HG03558 (cell line): ENCODE measurements at regions not wholly inside any gene's neighbourhood (a gene's known extent, or its start where the extent isn't known, plus 50 kb on each side); places are given as distances from the start of the nearest gene placed in this dataset.

Experiments
- ATAC-seq: cut with Tn5 transposase; IDR thresholded peaks from one replicate; pipeline ENCODE4 v1.9.1; 2021; ENCODE audit warnings: moderate number of reproducible peaks; ENCODE audit not compliant: unreplicated experiment; ENCODE audit errors: extremely low read depth

GRCh38 chr21:39061766-39062165 lies 121.5 kb downstream of the PSMG1 start:
- ATAC-seq: no peak

DNA sequence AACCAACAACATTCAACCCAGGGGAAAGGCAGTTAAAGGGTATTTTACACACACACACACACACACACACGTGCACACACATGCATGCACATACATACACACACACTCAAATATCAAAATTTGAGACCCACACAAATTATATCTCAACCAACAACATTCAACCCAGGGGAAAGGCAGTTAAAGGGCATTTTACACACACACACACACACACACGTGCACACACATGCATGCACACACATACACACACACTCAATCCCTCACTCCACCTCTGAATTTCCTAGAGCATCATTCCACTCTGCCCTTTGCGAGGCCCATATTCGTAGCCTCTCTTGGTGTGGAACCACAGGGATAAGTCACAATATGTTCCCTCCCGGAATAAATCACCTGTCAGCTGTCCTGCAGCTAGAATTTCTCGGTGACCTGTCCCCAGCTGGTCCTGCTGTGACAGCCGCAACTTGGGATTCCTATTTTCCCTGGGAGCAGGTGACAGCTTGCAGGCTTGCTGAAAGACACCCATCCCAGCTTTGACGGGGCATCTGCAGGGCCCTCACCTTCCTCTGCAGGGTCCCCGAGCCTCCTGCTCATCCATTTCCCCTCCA lies 122.7 kb downstream of the PSMG1 start:
- ATAC-seq: no peak

- ATAC-seq: no peak
These were observed 126.1 kb downstream of the PSMG1 start for GRCh38 chr21:39057121-39057520.

DNA sequence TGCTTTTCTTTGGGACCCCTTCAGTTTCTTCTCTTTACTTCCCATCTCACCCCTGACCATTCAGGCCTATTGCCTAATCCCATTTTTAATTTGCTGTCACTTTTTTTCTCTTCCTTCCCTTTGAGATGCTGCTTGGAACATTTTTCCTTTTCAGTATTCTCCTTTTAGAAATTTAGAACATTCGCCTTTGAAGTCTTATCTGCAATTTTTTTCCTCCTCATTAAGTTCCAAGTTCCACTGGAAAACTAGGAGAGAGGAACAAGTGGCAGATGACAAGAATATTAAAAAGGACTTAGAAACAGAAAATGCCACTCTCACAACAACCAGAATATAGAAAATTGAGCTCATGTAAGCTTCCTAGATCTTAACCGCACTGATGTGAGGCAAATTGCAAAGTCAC lies 126.6 kb downstream of the PSMG1 start:
- ATAC-seq: no peak

- no peak for ATAC-seq
These were observed 128.0 kb downstream of the PSMG1 start for GRCh38 chr21:39055167-39055767.

GRCh38 chr21:39054066-39054465 lies 129.2 kb downstream of the PSMG1 start:
- ATAC-seq: no peak

DNA sequence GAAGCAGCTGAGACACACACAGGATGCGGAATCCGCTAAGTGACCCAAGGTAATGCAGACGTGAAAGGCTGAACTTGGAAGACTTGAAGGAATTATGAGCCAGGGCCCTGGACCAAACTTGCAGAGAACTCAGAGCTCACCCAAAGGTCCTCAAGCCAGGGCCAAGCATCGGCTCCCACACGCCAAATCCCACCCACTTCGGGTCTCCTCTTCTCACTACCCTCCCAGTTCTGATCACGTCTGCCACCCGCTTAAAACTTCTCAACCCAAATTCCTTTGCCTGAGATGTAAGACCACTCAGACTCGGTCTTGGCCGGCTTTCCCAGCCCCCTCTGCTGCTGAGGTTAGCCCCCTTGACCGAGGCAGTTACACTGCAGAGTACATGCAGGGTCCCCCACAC lies 130.1 kb downstream of the PSMG1 start:
- no peak for ATAC-seq

DNA sequence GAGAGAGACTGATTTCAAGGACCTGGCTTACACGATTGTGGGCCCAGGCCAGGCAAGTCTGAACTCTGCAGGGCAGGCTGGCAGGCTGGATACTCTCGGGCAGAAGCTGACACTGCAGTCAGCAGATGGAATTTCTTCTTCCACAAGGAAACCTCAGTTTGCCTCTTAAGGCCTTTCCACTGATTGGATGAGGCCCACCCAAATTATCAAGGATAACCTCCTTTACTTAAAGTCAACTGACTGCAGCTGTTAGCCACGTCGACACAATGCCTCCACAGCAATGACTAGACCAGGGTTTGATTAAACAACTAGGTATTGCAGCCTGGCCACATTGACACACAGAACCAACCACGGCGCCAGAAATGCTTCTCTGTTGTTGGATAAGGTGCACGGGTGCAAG lies 130.5 kb downstream of the PSMG1 start:
- no peak for ATAC-seq

- ATAC-seq: no peak
These were observed 131.7 kb downstream of the PSMG1 start for GRCh38 chr21:39051588-39051949.

- ATAC-seq: no peak
These were observed 132.2 kb downstream of the PSMG1 start for GRCh38 chr21:39050841-39051587.

GRCh38 chr21:39048574-39048973 lies 134.7 kb downstream of the PSMG1 start:
- ATAC-seq: no peak

- no peak for ATAC-seq
These were observed 135.2 kb downstream of the PSMG1 start for GRCh38 chr21:39048064-39048463.

DNA sequence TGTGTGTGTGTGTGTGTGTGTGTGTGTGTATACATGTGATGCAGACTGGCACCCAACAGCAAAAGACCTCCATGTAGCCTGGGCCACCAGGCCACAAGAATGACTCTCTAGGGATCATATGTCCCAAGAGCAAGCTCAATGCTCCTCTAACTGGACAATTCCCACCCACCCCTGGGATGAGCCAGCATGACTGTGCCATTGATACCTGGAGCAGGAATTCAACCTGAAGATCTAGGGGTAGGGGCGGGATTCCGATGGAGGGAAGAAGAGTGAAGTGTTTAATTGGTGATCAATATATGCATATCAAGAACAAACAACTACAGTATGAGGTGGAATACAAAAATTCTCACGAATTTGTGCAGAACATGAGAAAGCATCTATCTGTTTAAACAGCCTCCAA lies 136.2 kb downstream of the PSMG1 start:
- no peak for ATAC-seq

- no peak for ATAC-seq
These were observed 136.9 kb downstream of the PSMG1 start for GRCh38 chr21:39046236-39046916.

DNA sequence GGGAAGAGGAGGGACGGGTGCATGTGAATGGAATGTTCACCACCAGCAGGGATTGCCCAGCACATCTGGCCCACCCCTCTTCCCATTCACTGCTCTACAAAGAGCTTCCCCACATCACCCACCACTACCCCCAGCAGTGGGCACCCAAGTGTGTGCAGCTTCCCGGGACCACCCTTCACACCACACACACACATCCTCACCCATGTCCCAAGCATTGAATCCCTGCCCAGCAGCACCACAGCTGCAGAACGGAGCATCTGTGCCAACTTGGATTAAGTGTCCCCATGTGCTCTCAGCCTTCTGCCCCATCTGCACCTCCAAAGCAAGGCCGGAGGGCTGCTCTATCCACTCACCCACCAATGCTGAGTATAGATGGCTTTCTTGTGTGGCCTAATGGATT lies 141.4 kb downstream of the PSMG1 start:
- ATAC-seq: no peak

GRCh38 chr21:39040494-39041110 lies 142.6 kb downstream of the PSMG1 start:
- no peak for ATAC-seq

DNA sequence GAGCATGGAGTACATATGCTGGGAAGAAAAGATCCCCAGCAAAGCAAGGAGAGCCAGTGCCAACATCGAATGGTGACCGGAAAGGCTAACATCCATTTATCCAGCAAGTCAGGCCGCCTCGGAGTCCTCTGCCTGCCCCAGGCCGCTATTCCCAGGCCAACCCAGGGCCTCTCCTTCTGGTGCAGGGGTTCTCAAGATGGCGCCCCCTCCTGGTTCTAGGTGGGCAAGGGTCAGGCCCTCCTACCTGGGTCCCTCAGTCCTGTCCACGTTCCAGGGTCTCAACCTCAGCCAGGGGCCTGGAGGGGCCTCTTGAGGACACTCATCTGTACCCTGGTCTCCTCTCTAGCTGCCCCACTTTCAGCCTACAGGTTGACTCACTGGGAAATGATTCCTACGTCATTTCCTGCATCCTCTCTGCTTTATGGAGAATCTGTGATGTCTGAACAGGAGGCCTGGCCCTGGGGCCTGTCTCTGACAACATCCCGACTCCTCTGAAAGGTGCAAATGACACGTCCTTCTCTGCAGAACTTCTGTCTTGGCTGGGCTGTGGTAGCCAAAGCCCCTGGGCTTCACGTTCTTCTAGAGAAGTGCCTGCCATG lies 145.3 kb downstream of the PSMG1 start:
- ATAC-seq: no peak

DNA sequence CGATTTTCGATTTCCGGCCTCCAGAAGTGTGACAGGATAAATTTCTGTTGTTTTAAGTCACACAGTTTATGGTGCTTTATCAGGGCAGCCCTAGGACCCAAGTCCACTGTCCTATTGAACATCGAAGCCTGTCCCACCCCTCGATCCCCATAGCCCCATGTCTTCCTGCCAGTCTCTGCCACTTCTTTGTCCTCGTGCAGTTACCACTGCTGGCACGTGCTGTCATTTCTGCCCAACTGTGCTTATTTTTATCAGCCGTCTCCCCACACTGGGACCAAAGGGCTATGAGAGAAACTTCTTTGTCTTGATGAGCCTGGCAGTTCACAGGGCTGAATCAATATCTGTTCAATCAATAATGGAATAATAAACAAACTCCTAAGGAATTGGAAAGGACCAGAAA lies 146.7 kb downstream of the PSMG1 start:
- ATAC-seq: no peak

DNA sequence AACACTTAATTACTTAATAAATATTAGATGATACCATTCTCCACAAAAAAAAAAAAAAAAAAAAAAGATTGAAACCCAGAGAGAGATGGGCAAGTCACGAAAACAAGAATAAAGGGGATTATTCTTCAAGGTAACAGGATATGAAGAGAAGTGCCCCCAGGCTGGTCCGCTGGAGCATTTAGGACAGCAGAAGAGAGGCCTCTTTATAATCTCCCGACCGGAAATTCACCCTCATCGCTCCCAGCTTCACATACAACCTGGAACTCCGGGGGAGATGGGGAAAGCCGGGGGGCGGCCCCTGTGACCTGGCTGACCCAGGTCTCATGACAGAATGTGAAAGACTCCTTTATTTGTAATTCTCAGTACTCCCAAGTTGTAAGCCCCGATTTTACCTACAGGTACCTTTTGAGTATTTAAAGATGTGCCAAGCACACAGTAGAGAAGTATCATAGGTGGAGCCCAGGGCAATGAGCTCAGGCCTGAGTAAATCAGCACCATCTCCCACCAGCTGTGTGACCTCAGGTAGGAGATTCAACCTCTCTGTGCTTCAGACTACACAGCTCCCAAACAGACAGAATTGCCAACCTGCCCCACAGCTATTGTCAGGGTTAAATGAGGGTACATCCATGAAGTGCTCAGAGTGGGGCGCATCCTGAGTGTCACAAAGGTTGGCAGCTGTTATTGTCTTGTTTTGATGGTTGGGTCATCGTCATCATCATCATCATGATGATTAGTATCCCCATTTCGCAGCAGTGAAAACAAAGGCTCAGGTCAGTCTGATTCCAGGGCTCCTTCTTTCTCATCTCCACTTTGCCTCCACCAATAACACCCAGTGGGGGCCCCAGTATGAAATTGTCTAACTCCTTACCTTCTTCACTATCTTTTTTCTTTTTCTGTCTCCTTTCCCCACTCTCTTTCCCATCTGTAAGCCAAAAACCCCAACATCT lies 148.4 kb downstream of the PSMG1 start:
- ATAC-seq: no peak
